GM12801 (cell line): ENCODE measurements at regions not wholly inside any gene's neighbourhood (a gene's known extent, or its start where the extent isn't known, plus 50 kb on each side); places are given as distances from the start of the nearest gene placed in this dataset.

Experiments used
- CTCF ChIP-seq: IDR thresholded peaks from one replicate; pipeline ENCODE4 v1.5.1; 2011; ENCODE audit warnings: control low read depth; ENCODE audit not compliant: insufficient read length; ENCODE audit errors: extremely low read depth

GRCh38 chr10:83769281-83769820 is 370.0 kb upstream of the GHITM start:
- TF ChIP-seq CTCF = no peak

- no peak for TF ChIP-seq CTCF
Observed at GRCh38 chr10:83801983-83802382, 337.3 kb upstream of the GHITM start.

- TF ChIP-seq CTCF = no peak
Observed at GRCh38 chr10:83806717-83807116, 332.6 kb upstream of the GHITM start.

GRCh38 chr10:83809001-83809400 is 330.3 kb upstream of the GHITM start:
- no peak for TF ChIP-seq CTCF

GRCh38 chr10:83816942-83817341 is 322.4 kb upstream of the GHITM start:
- no peak for TF ChIP-seq CTCF

- TF ChIP-seq CTCF = no peak
Observed at GRCh38 chr10:83817797-83818196, 321.5 kb upstream of the GHITM start.

GRCh38 chr10:83819609-83820008 is 319.7 kb upstream of the GHITM start:
- TF ChIP-seq CTCF = no peak

- no peak for TF ChIP-seq CTCF
Observed at GRCh38 chr10:83820033-83820432, 319.3 kb upstream of the GHITM start.
